Activated B cell treated with CpG ODN at 0.5 μM for 24 hours (primary cell): ENCODE measurements at regions not wholly inside any gene's neighbourhood (a gene's known extent, or its start where the extent isn't known, plus 50 kb on each side); places are given as distances from the start of the nearest gene placed in this dataset.

ENCODE experiments used
- ATAC-seq: fragments of 200-7000 bp; cut with Tn5 transposase; one replicate; pipeline ENCODE4 v1.10.0; 2021; ENCODE audit warnings: low read depth, mild to moderate bottlenecking, moderate library complexity
- CTCF ChIA-PET: fragments of 350-600 bp; sonication (Branson Sonifier 250); formaldehyde crosslinking; loops from one replicate; lab custom pipeline; 2021; ENCODE audit warnings: antibody characterized with exemption; lab: Charles Lee
- POLR2A ChIA-PET: fragments of 350-600 bp; sonication (Branson Sonifier 250); formaldehyde crosslinking; loops from one replicate; lab custom pipeline; 2021; ENCODE audit warnings: antibody characterized with exemption; lab: Charles Lee
- DNase-seq: peaks from one replicate; pipeline ENCODE4 v3.0.0; 2022
- H3K27ac Mint-ChIP-seq: one replicate; pipeline ENCODE4 v1.8.0; 2020; ENCODE audit warnings: mixed read lengths
- H3K27me3 Mint-ChIP-seq: one replicate; pipeline ENCODE4 v1.8.0; 2021; ENCODE audit warnings: mixed read lengths
- H3K36me3 Mint-ChIP-seq: one replicate; pipeline ENCODE4 v1.8.0; 2021; ENCODE audit warnings: low read depth, mixed read lengths
- H3K4me1 Mint-ChIP-seq: one replicate; pipeline ENCODE4 v1.8.0; 2021; ENCODE audit warnings: mixed read lengths
- H3K4me3 Mint-ChIP-seq: one replicate; pipeline ENCODE4 v1.8.0; 2020; ENCODE audit warnings: mild to moderate bottlenecking, mixed read lengths
- H3K9me3 Mint-ChIP-seq: one replicate; pipeline ENCODE4 v1.8.0; 2020; ENCODE audit warnings: mixed read lengths
- intact Hi-C: fragments of 100-400 bp; cut with micrococcal nuclease; formaldehyde crosslinking; loops from one replicate; pipeline ENCODE4 v1.15.1; 2024
- TF ChIP-seq, protein P1 (sequence below): fragments of 200-600 bp; IDR thresholded peaks from one replicate; pipeline ENCODE4 v1.8.0; 2022; ENCODE audit warnings: antibody characterized with exemption, mild to moderate bottlenecking

- Mint-ChIP-seq H3K4me1 (no peaks in the 10 kb centered on the region), H3K27ac (no peak overlapping the region), H3K4me3 (no peak overlapping the region)
Observed at GRCh38 chr21:21851657-21852056, 853.4 kb downstream of the NCAM2 start.

GRCh38 chr21:21858502-21859334, 860.5 kb downstream of the NCAM2 start:
- H3K9me3 Mint-ChIP-seq: peaks cover 9% of the 10 kb centered on the region
- no peak overlapping the region for H3K4me3 Mint-ChIP-seq
- no peaks in the 10 kb centered on the region for H3K36me3 Mint-ChIP-seq
- ATAC-seq: no peak
- no peaks in the 10 kb centered on the region for H3K27me3 Mint-ChIP-seq
- TF ChIP-seq, protein P1, sequence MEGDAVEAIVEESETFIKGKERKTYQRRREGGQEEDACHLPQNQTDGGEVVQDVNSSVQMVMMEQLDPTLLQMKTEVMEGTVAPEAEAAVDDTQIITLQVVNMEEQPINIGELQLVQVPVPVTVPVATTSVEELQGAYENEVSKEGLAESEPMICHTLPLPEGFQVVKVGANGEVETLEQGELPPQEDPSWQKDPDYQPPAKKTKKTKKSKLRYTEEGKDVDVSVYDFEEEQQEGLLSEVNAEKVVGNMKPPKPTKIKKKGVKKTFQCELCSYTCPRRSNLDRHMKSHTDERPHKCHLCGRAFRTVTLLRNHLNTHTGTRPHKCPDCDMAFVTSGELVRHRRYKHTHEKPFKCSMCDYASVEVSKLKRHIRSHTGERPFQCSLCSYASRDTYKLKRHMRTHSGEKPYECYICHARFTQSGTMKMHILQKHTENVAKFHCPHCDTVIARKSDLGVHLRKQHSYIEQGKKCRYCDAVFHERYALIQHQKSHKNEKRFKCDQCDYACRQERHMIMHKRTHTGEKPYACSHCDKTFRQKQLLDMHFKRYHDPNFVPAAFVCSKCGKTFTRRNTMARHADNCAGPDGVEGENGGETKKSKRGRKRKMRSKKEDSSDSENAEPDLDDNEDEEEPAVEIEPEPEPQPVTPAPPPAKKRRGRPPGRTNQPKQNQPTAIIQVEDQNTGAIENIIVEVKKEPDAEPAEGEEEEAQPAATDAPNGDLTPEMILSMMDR: no peak
- ChIA-PET POLR2A (no interaction called here), CTCF (no interaction called here)
- intact Hi-C loops: no loop called here
- H3K4me1 Mint-ChIP-seq: no peaks in the 10 kb centered on the region
- no peak overlapping the region for H3K27ac Mint-ChIP-seq
- DNase-seq: no peak

More at GRCh38 chr21:21851657-21852056, 853.4 kb downstream of the NCAM2 start:
- no peaks in the 10 kb centered on the region for H3K36me3 Mint-ChIP-seq
- TF ChIP-seq, protein P1: no peak
- intact Hi-C loops: no loop called here
- no peaks in the 10 kb centered on the region for H3K27me3 Mint-ChIP-seq
- DNase-seq (no peak), ATAC-seq (no peak)
- CTCF ChIA-PET: no interaction called here
- POLR2A ChIA-PET: no interaction called here
- H3K9me3 Mint-ChIP-seq: peaks cover 9% of the 10 kb centered on the region

GRCh38 chr21:21860888-21861287, 862.7 kb downstream of the NCAM2 start:
- Mint-ChIP-seq H3K36me3 (no peaks in the 10 kb centered on the region), H3K4me3 (no peak overlapping the region), H3K4me1 (no peaks in the 10 kb centered on the region), H3K27me3 (no peaks in the 10 kb centered on the region), H3K9me3 (peaks cover 3% of the 10 kb centered on the region), H3K27ac (no peak overlapping the region)
- intact Hi-C loops: no loop called here
- POLR2A ChIA-PET: no interaction called here
- ATAC-seq: no peak
- TF ChIP-seq, protein P1: no peak
- CTCF ChIA-PET: interaction anchor here (0.6 kb wide), 1 partner anchor 1935 kb away, joined by 3 read pairs; no protein-coding TSS in a partner anchor
- no peak for DNase-seq

DNA sequence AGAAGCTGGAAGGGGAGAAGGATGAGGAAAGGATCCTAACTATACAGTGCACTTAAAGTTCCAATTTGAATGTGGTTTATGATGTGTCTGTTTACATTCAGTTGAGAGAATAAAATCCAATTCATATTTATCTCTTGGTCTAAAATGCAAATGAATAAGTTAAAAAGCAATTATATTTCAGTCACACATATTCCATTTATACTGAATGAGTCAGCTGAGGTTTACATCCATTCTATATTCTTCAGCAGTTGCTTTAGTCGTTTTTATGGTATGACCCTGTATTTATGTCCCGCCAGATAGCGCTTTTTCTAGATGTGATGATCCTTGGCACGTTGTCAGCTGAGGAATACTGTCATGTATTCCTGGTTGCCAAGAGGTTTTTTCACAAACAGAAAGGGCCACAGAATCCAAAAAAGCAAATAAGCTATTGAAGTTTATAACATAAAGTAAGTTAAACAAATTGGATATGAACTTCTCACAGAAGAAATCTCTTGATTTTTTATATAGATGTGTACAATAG, 866.2 kb downstream of the NCAM2 start:
- no peaks in the 10 kb centered on the region for H3K27me3 Mint-ChIP-seq
- ChIA-PET POLR2A (no interaction called here), CTCF (no interaction called here)

More for the DNA sequence above, 866.2 kb downstream of the NCAM2 start:
- ATAC-seq: no peak
- H3K9me3 Mint-ChIP-seq: peaks cover 3% of the 10 kb centered on the region
- no peaks in the 10 kb centered on the region for H3K4me1 Mint-ChIP-seq
- DNase-seq: no peak
- no peak overlapping the region for H3K27ac Mint-ChIP-seq
- intact Hi-C loops: no loop called here
- TF ChIP-seq, protein P1: no peak
- H3K4me3 Mint-ChIP-seq: no peak overlapping the region
- H3K36me3 Mint-ChIP-seq: no peaks in the 10 kb centered on the region
